ENCODE measurements at regions not wholly inside any gene's neighbourhood (a gene's known extent, or its start where the extent isn't known, plus 50 kb on each side); places are given as distances from the start of the nearest gene placed in this dataset.
"Not testable (repeated sequence)": the region's sequence is repeated elsewhere in the genome, so short reads cannot be mapped to it uniquely, and the experiment has no call there.

DNA sequence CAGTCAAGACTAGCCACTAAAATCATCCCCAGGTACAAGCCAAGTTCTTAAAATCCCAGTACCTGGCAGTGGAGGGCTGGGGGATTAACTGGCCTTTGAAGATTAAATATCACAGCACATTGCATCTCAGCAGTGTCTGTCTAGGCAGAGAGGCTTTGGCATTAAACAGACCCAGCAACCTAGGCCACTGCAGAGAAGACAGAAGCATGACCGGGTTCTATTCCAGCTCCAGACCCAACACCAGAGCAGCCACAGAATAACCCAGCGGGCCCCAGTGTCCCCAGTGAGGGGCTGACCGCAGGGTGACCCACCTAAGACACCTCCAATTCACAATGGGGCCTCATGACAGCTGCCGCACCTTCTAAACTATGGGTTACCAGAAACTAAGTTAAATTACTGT, 88.2 kb downstream of the SHANK2 start:
- Histone ChIP-seq H3K27ac (no peak overlapping the region), H3K27me3 (no peaks in the 10 kb centered on the region), H3K9me3 (no peaks in the 10 kb centered on the region), H3K36me3 (no peaks in the 10 kb centered on the region), H3K4me1 (no peaks in the 10 kb centered on the region), H3K4me3 (no peak overlapping the region)
- TF ChIP-seq, protein P1, sequence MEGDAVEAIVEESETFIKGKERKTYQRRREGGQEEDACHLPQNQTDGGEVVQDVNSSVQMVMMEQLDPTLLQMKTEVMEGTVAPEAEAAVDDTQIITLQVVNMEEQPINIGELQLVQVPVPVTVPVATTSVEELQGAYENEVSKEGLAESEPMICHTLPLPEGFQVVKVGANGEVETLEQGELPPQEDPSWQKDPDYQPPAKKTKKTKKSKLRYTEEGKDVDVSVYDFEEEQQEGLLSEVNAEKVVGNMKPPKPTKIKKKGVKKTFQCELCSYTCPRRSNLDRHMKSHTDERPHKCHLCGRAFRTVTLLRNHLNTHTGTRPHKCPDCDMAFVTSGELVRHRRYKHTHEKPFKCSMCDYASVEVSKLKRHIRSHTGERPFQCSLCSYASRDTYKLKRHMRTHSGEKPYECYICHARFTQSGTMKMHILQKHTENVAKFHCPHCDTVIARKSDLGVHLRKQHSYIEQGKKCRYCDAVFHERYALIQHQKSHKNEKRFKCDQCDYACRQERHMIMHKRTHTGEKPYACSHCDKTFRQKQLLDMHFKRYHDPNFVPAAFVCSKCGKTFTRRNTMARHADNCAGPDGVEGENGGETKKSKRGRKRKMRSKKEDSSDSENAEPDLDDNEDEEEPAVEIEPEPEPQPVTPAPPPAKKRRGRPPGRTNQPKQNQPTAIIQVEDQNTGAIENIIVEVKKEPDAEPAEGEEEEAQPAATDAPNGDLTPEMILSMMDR (IDR thresholded peaks at IDR 0.05) = no peak
- no peak for TF ChIP-seq POLR2A (IDR thresholded peaks at IDR 0.05)
- intact Hi-C loops (cut with DNase I) = no loop called here
- WGBS, 2 donors = 100% methylated on average over 1 of the region's 4 CpGs; no CpG with 5 or more reads in 1 of the 2 donors
- DNase-seq = no peak

DNA sequence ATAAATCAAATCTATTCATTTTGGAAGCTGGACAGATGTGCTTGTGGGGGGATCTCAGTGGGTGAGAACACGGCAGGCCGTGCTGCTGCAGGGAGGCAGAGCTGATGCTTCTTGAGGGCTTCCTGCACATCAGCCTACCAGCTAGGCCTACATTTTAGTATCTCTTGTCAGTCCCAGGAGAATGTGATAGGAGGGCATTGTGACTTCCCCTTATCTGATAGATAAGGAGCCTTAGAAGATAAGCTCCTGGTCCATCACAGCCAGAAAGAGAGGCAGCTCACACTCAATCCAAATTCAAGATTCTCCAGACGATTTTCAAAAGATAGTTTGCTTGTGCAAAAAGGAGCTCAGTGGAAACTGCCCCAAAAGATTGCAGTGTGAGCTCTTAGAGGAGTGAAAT, 89.0 kb downstream of the SHANK2 start:
- Histone ChIP-seq H3K27ac (no peak overlapping the region), H3K27me3 (no peaks in the 10 kb centered on the region), H3K4me3 (no peak overlapping the region), H3K36me3 (no peaks in the 10 kb centered on the region), H3K9me3 (no peaks in the 10 kb centered on the region), H3K4me1 (no peaks in the 10 kb centered on the region)
- intact Hi-C loops (cut with DNase I) = no loop called here
- no peak for TF ChIP-seq POLR2A (IDR thresholded peaks at IDR 0.05)
- TF ChIP-seq, protein P1 (IDR thresholded peaks at IDR 0.05) = no peak
- DNase-seq = no peak
- WGBS, 2 donors = 47 to 67% methylated on average over 3 of the region's 3 CpGs

DNA sequence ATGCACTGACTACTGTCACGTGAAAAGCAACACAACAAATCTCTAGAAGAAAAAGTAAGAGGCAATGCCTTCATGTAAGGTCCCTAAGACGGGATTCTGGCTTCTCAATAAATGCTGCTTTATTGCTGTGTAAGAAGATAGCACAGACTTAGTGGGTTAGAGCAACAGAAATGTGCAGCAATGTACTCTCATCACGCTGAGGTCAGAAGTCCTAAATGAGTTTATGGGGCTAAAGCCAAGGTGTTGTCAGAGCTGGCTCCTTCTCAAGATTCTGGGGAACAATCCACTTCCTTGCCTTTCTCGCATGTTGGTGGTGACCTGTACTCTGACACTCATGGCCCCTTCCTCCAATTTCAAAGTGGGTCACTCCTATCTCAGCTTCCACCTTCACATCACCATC, 93.4 kb downstream of the SHANK2 start:
- no peak overlapping the region for H3K4me3 ChIP-seq
- H3K27me3 ChIP-seq = peaks cover 0 to 12% (median 0%) of the 10 kb centered on the region in 4 donors
- H3K27ac ChIP-seq = no peak overlapping the region
- H3K36me3 ChIP-seq = no peaks in the 10 kb centered on the region
- 77 to 86% methylated on average over 4 of the region's 4 CpGs for WGBS, 2 donors
- intact Hi-C loops (cut with DNase I) = no loop called here
- no peaks in the 10 kb centered on the region for H3K4me1 ChIP-seq
- no peak for DNase-seq
- H3K9me3 ChIP-seq = no peaks in the 10 kb centered on the region
- TF ChIP-seq, protein P1 (IDR thresholded peaks at IDR 0.05) = no peak
- TF ChIP-seq POLR2A (IDR thresholded peaks at IDR 0.05) = no peak

DNA sequence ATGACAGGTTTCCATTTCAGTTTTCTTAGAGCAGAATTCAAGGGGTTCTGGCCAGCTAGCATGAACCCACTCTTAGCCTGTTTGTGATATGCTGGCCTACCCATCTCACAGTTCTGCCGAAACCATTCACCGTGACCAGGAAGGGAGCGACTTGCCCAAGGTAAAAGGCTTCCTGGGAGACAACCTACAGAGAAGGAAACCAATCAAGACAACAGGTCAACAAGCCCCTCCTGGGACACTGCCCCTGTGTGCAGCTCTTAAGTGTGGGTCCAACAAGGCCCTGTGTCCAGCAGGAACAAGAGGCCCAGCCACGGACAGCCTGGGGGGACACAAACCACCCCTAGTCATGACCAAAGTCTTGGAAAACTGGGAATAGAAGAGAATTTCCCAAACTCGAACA, 94.7 kb downstream of the SHANK2 start:
- H3K27ac ChIP-seq; H3K4me1 ChIP-seq; intact Hi-C loops (cut with DNase I); H3K4me3 ChIP-seq; H3K36me3 ChIP-seq; H3K9me3 ChIP-seq; DNase-seq: not testable (repeated sequence)
- WGBS, 2 donors = 81% methylated on average over 2 of the region's 5 CpGs
- peaks cover 0 to 12% (median 0%) of the 10 kb centered on the region in 4 donors for H3K27me3 ChIP-seq

DNA sequence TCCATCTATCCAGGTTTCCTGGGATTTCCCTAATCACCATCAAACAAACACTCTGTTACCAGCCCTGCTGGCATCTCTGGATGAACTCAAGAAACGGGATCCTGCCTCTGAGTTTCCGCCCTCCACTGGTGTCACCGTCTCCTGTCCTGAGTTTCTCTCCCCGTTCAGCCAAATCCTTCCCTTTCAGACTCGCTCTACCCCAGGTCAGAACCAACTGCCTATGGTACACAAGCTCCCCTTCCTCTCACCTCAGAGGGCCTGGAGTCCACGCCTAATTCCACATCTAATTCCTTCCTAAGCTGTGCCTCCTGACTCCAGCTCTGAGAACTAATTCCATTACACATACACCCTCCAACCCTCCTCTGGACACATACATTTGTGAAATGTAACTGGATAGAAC, 96.1 kb downstream of the SHANK2 start:
- Histone ChIP-seq H3K4me3 (no peak overlapping the region), H3K9me3 (no peaks in the 10 kb centered on the region), H3K27me3 (peaks cover 0 to 26% (median 0%) of the 10 kb centered on the region in 4 donors), H3K4me1 (peaks cover 0 to 7% (median 5%) of the 10 kb centered on the region in 3 donors), H3K36me3 (no peaks in the 10 kb centered on the region), H3K27ac (no peak overlapping the region)
- intact Hi-C loops (cut with DNase I) = no loop called here
- 85 to 87% methylated on average over 6 of the region's 6 CpGs for WGBS, 2 donors
- no peak for TF ChIP-seq POLR2A (IDR thresholded peaks at IDR 0.05)
- TF ChIP-seq, protein P1 (IDR thresholded peaks at IDR 0.05) = no peak
- DNase-seq = no peak

DNA sequence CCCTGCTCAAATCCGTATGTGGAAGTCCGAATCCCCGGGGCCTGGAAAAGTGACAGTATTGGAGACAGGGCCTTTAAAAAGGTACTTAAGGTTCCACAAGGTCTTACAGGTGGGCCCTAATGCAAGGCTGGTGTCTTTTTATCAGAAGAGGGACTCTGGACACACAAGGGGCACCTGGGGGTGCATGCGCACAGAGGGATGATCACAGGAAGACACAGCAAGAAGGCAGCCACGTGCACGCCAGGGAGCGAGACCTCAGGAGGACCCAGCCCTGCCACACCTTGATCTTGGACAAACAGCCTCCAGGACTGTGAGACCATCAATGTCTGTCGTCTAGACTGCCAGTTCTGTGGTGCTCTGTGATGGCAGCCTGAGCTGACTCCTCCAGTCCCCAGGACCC, 96.5 kb downstream of the SHANK2 start:
- Histone ChIP-seq H3K4me3 (no peak overlapping the region), H3K27ac (no peak overlapping the region), H3K27me3 (peaks cover 0 to 31% (median 0%) of the 10 kb centered on the region in 4 donors), H3K36me3 (no peaks in the 10 kb centered on the region), H3K9me3 (no peaks in the 10 kb centered on the region), H3K4me1 (peaks cover 0 to 7% (median 5%) of the 10 kb centered on the region in 3 donors)
- TF ChIP-seq, protein P1 (IDR thresholded peaks at IDR 0.05) = no peak
- TF ChIP-seq POLR2A (IDR thresholded peaks at IDR 0.05) = no peak
- no peak for DNase-seq
- intact Hi-C loops (cut with DNase I) = no loop called here
- 76 to 93% methylated on average over 5 to 7 of the region's 8 CpGs for WGBS, 2 donors
